ENCODE measurements at regions not wholly inside any gene's neighbourhood (a gene's known extent, or its start where the extent isn't known, plus 50 kb on each side); places are given as distances from the start of the nearest gene placed in this dataset.

DNA sequence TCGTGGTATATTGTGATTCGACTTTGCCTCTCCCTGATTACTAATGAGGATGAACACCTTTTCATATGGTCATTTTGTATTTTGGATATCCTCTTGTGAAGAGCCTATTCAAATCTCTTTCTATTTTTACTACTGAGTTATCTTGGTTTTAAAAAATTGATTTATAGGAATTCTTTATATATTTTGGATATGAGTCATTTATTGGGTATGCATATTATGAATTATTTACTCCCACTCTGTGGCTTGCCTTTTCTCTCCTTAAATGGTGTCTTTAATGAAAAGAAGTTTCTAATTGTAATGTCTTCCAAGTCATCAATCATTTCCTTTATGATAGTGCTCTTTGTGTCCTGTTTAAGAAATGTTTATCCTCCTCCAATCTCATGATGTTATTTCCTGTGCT lies 191.5 kb upstream of the DPH6 start:
- Histone ChIP-seq H3K36me3 (no peaks in the 10 kb centered on the region), H3K4me1 (no peaks in the 10 kb centered on the region), H3K4me3 (no peak overlapping the region), H3K9me3 (no peaks in the 10 kb centered on the region), H3K27ac (replicated peaks in 1 of 4) (no peak overlapping the region), H3K27me3 (no peaks in the 10 kb centered on the region)
- DNase-seq (ENCODE audit: extremely low spot score): no peak
- intact Hi-C loops (cut with DNase I): no loop called here
- 93% methylated on average over 2 of the region's 2 CpGs for WGBS
- no peak for TF ChIP-seq POLR2AphosphoS5 (IDR thresholded peaks at IDR 0.05)
- no peak for TF ChIP-seq CTCF (IDR thresholded peaks at IDR 0.05)
- no peak for TF ChIP-seq POLR2A (IDR thresholded peaks at IDR 0.05; ENCODE audit: low read depth)
- no peak for TF ChIP-seq EP300 (IDR thresholded peaks at IDR 0.05)

GRCh38 chr15:35738370-35738769 lies 192.4 kb upstream of the DPH6 start:
- Histone ChIP-seq H3K27ac (replicated peaks in 1 of 4) (no peak overlapping the region), H3K4me3 (no peak overlapping the region), H3K9me3 (no peaks in the 10 kb centered on the region), H3K36me3 (no peaks in the 10 kb centered on the region), H3K27me3 (no peaks in the 10 kb centered on the region), H3K4me1 (no peaks in the 10 kb centered on the region)
- 92% methylated on average over 3 of the region's 3 CpGs for WGBS
- DNase-seq (ENCODE audit: extremely low spot score): no peak
- TF ChIP-seq POLR2AphosphoS5 (IDR thresholded peaks at IDR 0.05) (no peak), EP300 (IDR thresholded peaks at IDR 0.05) (no peak), CTCF (IDR thresholded peaks at IDR 0.05) (no peak), POLR2A (IDR thresholded peaks at IDR 0.05; ENCODE audit: low read depth) (no peak)
- intact Hi-C loops (cut with DNase I): no loop called here

- no peak for DNase-seq (ENCODE audit: extremely low spot score)
- intact Hi-C loops (cut with DNase I): no loop called here
These were observed 194.8 kb upstream of the DPH6 start for GRCh38 chr15:35740761-35741160.

GRCh38 chr15:35741395-35741794 lies 195.4 kb upstream of the DPH6 start:
- H3K9me3 ChIP-seq: no peaks in the 10 kb centered on the region
- no peak for DNase-seq (ENCODE audit: extremely low spot score)
- TF ChIP-seq CTCF (IDR thresholded peaks at IDR 0.05) (no peak), EP300 (IDR thresholded peaks at IDR 0.05) (no peak), POLR2A (IDR thresholded peaks at IDR 0.05; ENCODE audit: low read depth) (no peak), POLR2AphosphoS5 (IDR thresholded peaks at IDR 0.05) (no peak)
- no peaks in the 10 kb centered on the region for H3K36me3 ChIP-seq
- intact Hi-C loops (cut with DNase I): no loop called here
- H3K4me3 ChIP-seq: no peak overlapping the region
- no peaks in the 10 kb centered on the region for H3K4me1 ChIP-seq
- no peaks in the 10 kb centered on the region for H3K27me3 ChIP-seq
- H3K27ac ChIP-seq (replicated peaks in 1 of 4): no peak overlapping the region
- WGBS: 59% methylated on average over 1 of the region's 1 CpG

More at GRCh38 chr15:35740761-35741160, 194.8 kb upstream of the DPH6 start:
- H3K4me3 ChIP-seq: no peak overlapping the region
- H3K36me3 ChIP-seq: no peaks in the 10 kb centered on the region
- H3K9me3 ChIP-seq: no peaks in the 10 kb centered on the region
- no peaks in the 10 kb centered on the region for H3K4me1 ChIP-seq
- no peak overlapping the region for H3K27ac ChIP-seq (replicated peaks in 1 of 4)
- TF ChIP-seq CTCF (IDR thresholded peaks at IDR 0.05) (no peak), POLR2AphosphoS5 (IDR thresholded peaks at IDR 0.05) (no peak), POLR2A (IDR thresholded peaks at IDR 0.05; ENCODE audit: low read depth) (no peak), EP300 (IDR thresholded peaks at IDR 0.05) (no peak)
- no peaks in the 10 kb centered on the region for H3K27me3 ChIP-seq

GRCh38 chr15:35741881-35742280 lies 195.9 kb upstream of the DPH6 start:
- no peak overlapping the region for H3K27ac ChIP-seq (replicated peaks in 1 of 4)
- intact Hi-C loops (cut with DNase I): no loop called here
- H3K27me3 ChIP-seq: no peaks in the 10 kb centered on the region
- no peak for DNase-seq (ENCODE audit: extremely low spot score)
- H3K4me1 ChIP-seq: no peaks in the 10 kb centered on the region
- TF ChIP-seq POLR2A (IDR thresholded peaks at IDR 0.05; ENCODE audit: low read depth): no peak
- no peak for TF ChIP-seq EP300 (IDR thresholded peaks at IDR 0.05)
- no peak overlapping the region for H3K4me3 ChIP-seq
- H3K9me3 ChIP-seq: no peaks in the 10 kb centered on the region
- H3K36me3 ChIP-seq: no peaks in the 10 kb centered on the region

All from esophagus muscularis mucosa (tissue), 4 donors.